Esophagus (tissue), 2 donors: ENCODE measurements at regions not wholly inside any gene's neighbourhood (a gene's known extent, or its start where the extent isn't known, plus 50 kb on each side); places are given as distances from the start of the nearest gene placed in this dataset.

Experiments
- H3K27ac ChIP-seq, 2 donors: one replicate each; pipeline ENCODE4 v1.5.1; 2013; ENCODE audit warnings: low read depth in 2 of 2, mild to moderate bottlenecking in 2 of 2, inconsistent platforms in 1 of 2, low read length in 1 of 2, moderate library complexity in 1 of 2
- H3K27me3 ChIP-seq, 2 donors: one replicate each; pipeline ENCODE4 v1.6.1; 2013; ENCODE audit warnings: low read length in 2 of 2, control low read depth in 1 of 2, mild to moderate bottlenecking in 1 of 2; ENCODE audit not compliant: insufficient read depth in 2 of 2, control insufficient read depth in 1 of 2
- H3K36me3 ChIP-seq, 2 donors: one replicate each; pipeline ENCODE4 v1.6.1; 2013; ENCODE audit warnings: low read length in 1 of 2; ENCODE audit not compliant: control insufficient read depth in 2 of 2, insufficient read depth in 2 of 2
- H3K4me1 ChIP-seq, 2 donors: one replicate each; pipeline ENCODE4 v1.6.1; 2013; ENCODE audit warnings: low read length in 1 of 2; ENCODE audit not compliant: control insufficient read depth in 2 of 2, insufficient read depth in 2 of 2
- H3K4me3 ChIP-seq, 2 donors: one replicate each; pipeline ENCODE4 v1.5.1; 2013; ENCODE audit warnings: low read length in 2 of 2, mild to moderate bottlenecking in 2 of 2, low read depth in 1 of 2, moderate library complexity in 1 of 2
- H3K9me3 ChIP-seq, 2 donors: one replicate each; pipeline ENCODE4 v1.6.1; 2013; ENCODE audit warnings: mild to moderate bottlenecking in 2 of 2, low read depth in 1 of 2, low read length in 1 of 2, moderate library complexity in 1 of 2; ENCODE audit not compliant: control insufficient read depth in 2 of 2, insufficient read depth in 1 of 2
- WGBS, 2 donors: extraction: QIAGEN DNeasy Blood & Tissue Kit; methylation state at CpG; one replicate each; pipeline ENCODE4 v1.1.7; 2013; 5-methylcytosine and 5-hydroxymethylcytosine counted together
- donor health status: healthy with polysubstance abuse.
- donor health status: Bipolar disorder and iron deficiency.

GRCh38 chr4:164482092-164482404 is 271.9 kb upstream of the SMIM31 start:
- 74 to 79% methylated on average over 4 of the region's 4 CpGs for WGBS, 2 donors
- Histone ChIP-seq H3K9me3 (no peaks in the 10 kb centered on the region), H3K36me3 (no peaks in the 10 kb centered on the region), H3K27me3 (no peaks in the 10 kb centered on the region), H3K4me3 (no peak overlapping the region), H3K4me1 (no peaks in the 10 kb centered on the region), H3K27ac (no peak overlapping the region)

- Histone ChIP-seq H3K36me3 (no peaks in the 10 kb centered on the region), H3K9me3 (no peaks in the 10 kb centered on the region), H3K4me3 (no peak overlapping the region), H3K27me3 (no peaks in the 10 kb centered on the region), H3K4me1 (no peaks in the 10 kb centered on the region), H3K27ac (no peak overlapping the region)
Observed at GRCh38 chr4:164482758-164483157, 271.2 kb upstream of the SMIM31 start.

- WGBS, 2 donors, result 60 to 69% methylated on average over 5 of the region's 5 CpGs
- no peak overlapping the region for H3K27ac ChIP-seq
- no peaks in the 10 kb centered on the region for H3K36me3 ChIP-seq
- H3K27me3 ChIP-seq, result no peaks in the 10 kb centered on the region
- H3K4me1 ChIP-seq, result no peaks in the 10 kb centered on the region
- no peak overlapping the region for H3K4me3 ChIP-seq
- H3K9me3 ChIP-seq, result no peaks in the 10 kb centered on the region
Observed at GRCh38 chr4:164483711-164484110, 270.2 kb upstream of the SMIM31 start.

DNA sequence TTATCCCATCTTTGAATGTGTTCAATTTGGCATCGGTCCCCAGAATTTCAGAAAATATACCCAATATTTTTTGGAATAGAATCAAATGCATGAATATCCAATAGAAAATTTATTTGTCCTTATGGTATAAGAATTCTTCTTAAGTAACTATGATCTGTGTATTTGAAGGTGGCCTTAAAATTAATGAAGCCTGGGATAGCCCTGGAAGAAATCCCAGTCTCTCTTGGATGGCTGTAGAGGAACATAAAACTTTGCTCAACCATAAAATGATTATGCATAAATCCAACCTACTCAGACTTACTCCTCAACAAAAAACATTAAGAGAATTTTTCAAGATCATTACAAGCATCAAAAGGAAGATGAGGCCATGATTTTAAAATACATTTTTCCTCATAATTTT is 269.4 kb upstream of the SMIM31 start:
- 54 to 71% methylated on average over 1 of the region's 1 CpG for WGBS, 2 donors
- Histone ChIP-seq H3K9me3 (no peaks in the 10 kb centered on the region), H3K4me3 (no peak overlapping the region), H3K36me3 (no peaks in the 10 kb centered on the region), H3K27me3 (no peaks in the 10 kb centered on the region), H3K27ac (no peak overlapping the region), H3K4me1 (no peaks in the 10 kb centered on the region)

DNA sequence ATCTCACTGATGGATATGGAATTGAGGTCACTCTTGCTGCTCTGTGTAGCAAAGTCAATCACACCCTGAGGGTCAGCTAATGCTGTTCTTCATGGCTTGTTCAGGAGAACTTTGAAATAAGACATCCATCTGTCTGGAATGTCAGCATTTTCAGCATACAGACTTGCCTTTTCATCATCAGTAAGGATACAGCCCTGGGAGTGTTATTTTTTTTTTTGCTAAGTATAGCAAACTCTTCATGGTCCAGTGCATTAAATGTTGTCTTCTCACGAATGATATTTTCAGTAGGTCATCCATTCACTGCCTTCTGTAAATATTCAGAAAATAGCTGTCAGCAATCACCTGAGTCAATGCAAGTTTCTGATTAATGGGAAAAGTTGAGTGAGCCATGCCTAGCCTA is 268.8 kb upstream of the SMIM31 start:
- no peaks in the 10 kb centered on the region for H3K4me1 ChIP-seq
- H3K27ac ChIP-seq, result no peak overlapping the region
- H3K36me3 ChIP-seq, result no peaks in the 10 kb centered on the region
- no peaks in the 10 kb centered on the region for H3K27me3 ChIP-seq
- 47 to 56% methylated on average over 1 of the region's 1 CpG for WGBS, 2 donors
- no peak overlapping the region for H3K4me3 ChIP-seq
- H3K9me3 ChIP-seq, result no peaks in the 10 kb centered on the region

GRCh38 chr4:164488114-164488513 is 265.8 kb upstream of the SMIM31 start:
- H3K4me3 ChIP-seq, result no peak overlapping the region
- H3K36me3 ChIP-seq, result no peaks in the 10 kb centered on the region
- WGBS, 2 donors, result 16 to 19% methylated on average over 3 of the region's 3 CpGs
- H3K27me3 ChIP-seq, result no peaks in the 10 kb centered on the region
- no peaks in the 10 kb centered on the region for H3K9me3 ChIP-seq
- H3K4me1 ChIP-seq, result no peaks in the 10 kb centered on the region
- no peak overlapping the region for H3K27ac ChIP-seq

DNA sequence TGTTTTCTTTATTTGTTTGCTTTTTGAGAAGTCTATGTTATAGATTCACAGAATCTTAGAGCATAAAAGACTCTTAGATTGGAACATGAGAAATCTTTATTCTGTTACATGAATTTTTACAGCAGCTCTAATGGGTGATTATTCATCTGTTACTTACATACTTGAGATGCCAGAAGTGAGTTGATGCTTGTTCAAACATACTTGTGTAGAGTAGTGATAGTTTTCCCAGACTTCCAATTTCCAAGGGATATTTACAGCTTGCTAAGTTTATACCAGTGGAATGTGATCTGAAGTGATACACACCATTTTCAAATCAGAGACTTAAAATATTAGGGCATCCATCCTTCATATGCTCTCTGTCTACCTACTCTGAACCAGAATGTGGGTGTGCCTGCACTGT is 252.9 kb upstream of the SMIM31 start:
- Histone ChIP-seq H3K4me1 (no peaks in the 10 kb centered on the region), H3K27ac (no peak overlapping the region), H3K9me3 (no peaks in the 10 kb centered on the region), H3K27me3 (no peaks in the 10 kb centered on the region), H3K36me3 (no peaks in the 10 kb centered on the region), H3K4me3 (no peak overlapping the region)

- H3K9me3 ChIP-seq, result no peaks in the 10 kb centered on the region
- H3K27me3 ChIP-seq, result no peaks in the 10 kb centered on the region
- 75 to 89% methylated on average over 3 of the region's 3 CpGs for WGBS, 2 donors
- H3K4me1 ChIP-seq, result no peaks in the 10 kb centered on the region
- H3K36me3 ChIP-seq, result no peaks in the 10 kb centered on the region
- H3K27ac ChIP-seq, result no peak overlapping the region
- no peak overlapping the region for H3K4me3 ChIP-seq
Observed at GRCh38 chr4:164503874-164504273, 250.1 kb upstream of the SMIM31 start.

- no peak overlapping the region for H3K27ac ChIP-seq
- no peak overlapping the region for H3K4me3 ChIP-seq
- no peaks in the 10 kb centered on the region for H3K27me3 ChIP-seq
- H3K36me3 ChIP-seq, result no peaks in the 10 kb centered on the region
- WGBS, 2 donors, result 61 to 69% methylated on average over 3 of the region's 3 CpGs
- no peaks in the 10 kb centered on the region for H3K9me3 ChIP-seq
- H3K4me1 ChIP-seq, result no peaks in the 10 kb centered on the region
Observed at GRCh38 chr4:164508097-164508496, 245.8 kb upstream of the SMIM31 start.

DNA sequence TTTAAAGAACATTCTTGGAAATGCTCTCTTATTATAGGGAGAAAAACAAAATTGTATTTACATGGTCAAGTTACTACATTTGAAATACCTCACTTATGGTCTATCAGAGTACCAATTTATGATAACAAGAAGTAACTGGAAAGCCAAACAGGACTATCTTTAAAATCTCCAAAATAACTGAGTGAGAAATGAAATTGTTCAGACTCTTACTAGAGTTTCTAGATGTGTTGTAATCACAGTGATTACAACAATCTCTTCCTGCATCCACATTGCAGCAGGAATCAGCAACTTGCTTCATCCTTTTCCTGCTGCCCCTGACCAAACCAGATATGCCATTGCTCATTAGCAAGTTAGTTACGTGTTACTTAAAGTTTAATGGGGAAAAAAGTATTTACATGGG is 245.2 kb upstream of the SMIM31 start:
- WGBS, 2 donors, result 39 to 45% methylated on average over 1 of the region's 1 CpG
- H3K27me3 ChIP-seq, result no peaks in the 10 kb centered on the region
- no peak overlapping the region for H3K4me3 ChIP-seq
- H3K27ac ChIP-seq, result no peak overlapping the region
- no peaks in the 10 kb centered on the region for H3K9me3 ChIP-seq
- no peaks in the 10 kb centered on the region for H3K4me1 ChIP-seq
- H3K36me3 ChIP-seq, result no peaks in the 10 kb centered on the region
